Lower leg skin (tissue), 4 donors: ENCODE measurements at regions not wholly inside any gene's neighbourhood (a gene's known extent, or its start where the extent isn't known, plus 50 kb on each side); places are given as distances from the start of the nearest gene placed in this dataset.
A peak's percentile ranks its signal among the peaks of the same experiment; 100 is the strongest.

Experiments used
- DNase-seq, 2 donors: peaks; one replicate each; pipeline ENCODE4 v3.0.0-alpha.2; 2019; ENCODE audit warnings: low spot score in 2 of 2
- H3K4me3 ChIP-seq: fragments of 200-600 bp; sonication (generic); 2 replicates; pipeline ENCODE4 v1.5.1; 2017; ENCODE audit warnings: mild to moderate bottlenecking, low read depth; ENCODE audit not compliant: poor library complexity, severe bottlenecking
- CTCF ChIP-seq, 3 donors: fragments of 450-650 bp; IDR thresholded peaks; one replicate each; pipeline ENCODE4 v1.5.1; 2016; ENCODE audit warnings: antibody characterized with exemption in 3 of 3, mild to moderate bottlenecking in 3 of 3, moderate library complexity in 2 of 3
- POLR2A ChIP-seq, 2 donors: fragments of 450-650 bp; IDR thresholded peaks; one replicate each; pipeline ENCODE4 v1.6.1; 2016 to 2017; ENCODE audit warnings: antibody characterized with exemption in 2 of 2, mild to moderate bottlenecking in 1 of 2, moderate library complexity in 1 of 2
- WGBS, 2 donors: methylation state at CpG; one replicate each; pipeline ENCODE4 v1.1.5; 2018; 5-methylcytosine and 5-hydroxymethylcytosine counted together
- intact Hi-C: fragments of 100-400 bp; cut with DNase I; formaldehyde crosslinking; loops from one replicate; pipeline ENCODE4 v1.15.0; 2023; ENCODE audit warnings: low total_unique reads

- H3K4me3 ChIP-seq = no peak overlapping the region
- peak in 1 of 2 donors; percentile 47 for DNase-seq
- WGBS, 2 donors = 45 to 63% methylated on average over 3 of the region's 3 CpGs
- TF ChIP-seq POLR2A (IDR thresholded peaks at IDR 0.05) = no peak
- no peak for TF ChIP-seq CTCF (IDR thresholded peaks at IDR 0.05)
- intact Hi-C loops = no loop called here
Measured at GRCh38 chr2:220662431-220662830, 909.7 kb downstream of the EPHA4 start.

- no peak overlapping the region for H3K4me3 ChIP-seq
- TF ChIP-seq POLR2A (IDR thresholded peaks at IDR 0.05) = no peak
- no peak for TF ChIP-seq CTCF (IDR thresholded peaks at IDR 0.05)
- no peak for DNase-seq
- intact Hi-C loops = no loop called here
Measured at GRCh38 chr2:220663065-220663464, 909.0 kb downstream of the EPHA4 start.

GRCh38 chr2:220664272-220665107 lies 907.6 kb downstream of the EPHA4 start:
- TF ChIP-seq CTCF (IDR thresholded peaks at IDR 0.05) (no peak), POLR2A (IDR thresholded peaks at IDR 0.05) (no peak)
- WGBS, 2 donors = 65 to 66% methylated on average over 8 of the region's 8 CpGs
- peak in 1 of 2 donors; percentile 65 for DNase-seq
- intact Hi-C loops = no loop called here
- H3K4me3 ChIP-seq = no peak overlapping the region

- 78 to 80% methylated on average over 3 of the region's 3 CpGs for WGBS, 2 donors
- TF ChIP-seq CTCF (IDR thresholded peaks at IDR 0.05) (no peak), POLR2A (IDR thresholded peaks at IDR 0.05) (no peak)
- intact Hi-C loops = no loop called here
- H3K4me3 ChIP-seq = no peak overlapping the region
- no peak for DNase-seq
Measured at GRCh38 chr2:220665108-220665471, 907.0 kb downstream of the EPHA4 start.

- intact Hi-C loops = no loop called here
- WGBS, 2 donors = 72 to 73% methylated on average over 4 of the region's 4 CpGs
- no peak for DNase-seq
- TF ChIP-seq CTCF (IDR thresholded peaks at IDR 0.05) (no peak), POLR2A (IDR thresholded peaks at IDR 0.05) (no peak)
- no peak overlapping the region for H3K4me3 ChIP-seq
Measured at GRCh38 chr2:220669324-220669723, 902.8 kb downstream of the EPHA4 start.

GRCh38 chr2:220670511-220670910 lies 901.6 kb downstream of the EPHA4 start:
- no peak overlapping the region for H3K4me3 ChIP-seq
- intact Hi-C loops = no loop called here
- no peak for TF ChIP-seq CTCF (IDR thresholded peaks at IDR 0.05)
- TF ChIP-seq POLR2A (IDR thresholded peaks at IDR 0.05) = no peak
- DNase-seq = no peak
- WGBS, 2 donors = 57 to 64% methylated on average over 5 of the region's 5 CpGs
